Peyer's patch (tissue), 4 donors: ENCODE measurements at regions not wholly inside any gene's neighbourhood (a gene's known extent, or its start where the extent isn't known, plus 50 kb on each side); places are given as distances from the start of the nearest gene placed in this dataset.

Source experiments
- DNase-seq, 3 donors: peaks; one replicate each; pipeline ENCODE4 v3.0.0-alpha.2; 2017 to 2019
- H3K27ac ChIP-seq, 4 donors: fragments of 200-600 bp; sonication (generic); one replicate each; pipeline ENCODE4 v1.5.1; 2016 to 2019
- H3K27me3 ChIP-seq, 2 donors: fragments of 200-600 bp; sonication (generic); one replicate each; pipeline ENCODE4 v1.5.1; 2019
- H3K36me3 ChIP-seq, 3 donors: fragments of 200-600 bp; sonication (generic); one replicate each; pipeline ENCODE4 v1.5.1; 2016 to 2019
- H3K4me1 ChIP-seq, 4 donors: fragments of 200-600 bp; sonication (generic); one replicate each; pipeline ENCODE4 v1.5.1; 2016 to 2019
- H3K4me3 ChIP-seq, 4 donors: fragments of 200-600 bp; sonication (generic); 1 replicate in 3 of 4; 2 replicates in 1 of 4; pipeline ENCODE4 v1.5.1; 2016 to 2019; ENCODE audit warnings: mild to moderate bottlenecking in 1 of 4
- H3K9me3 ChIP-seq, 4 donors: fragments of 200-600 bp; sonication (generic); one replicate each; pipeline ENCODE4 v1.5.1; 2016 to 2019; ENCODE audit warnings: mild to moderate bottlenecking in 1 of 4
- CTCF ChIP-seq, 6 experiments: fragments of 450-650 bp in 4 of 6; fragments of 200-600 bp in 2 of 6; sonication (generic) in 1 of 6; IDR thresholded peaks; one replicate each; pipeline ENCODE4 v1.5.1; 2017 to 2019; ENCODE audit warnings: antibody characterized with exemption in 6 of 6, mild to moderate bottlenecking in 3 of 6, moderate library complexity in 1 of 6
- POLR2A ChIP-seq, 2 donors: fragments of 450-650 bp; IDR thresholded peaks; one replicate each; pipeline ENCODE4 v1.5.1; 2017; ENCODE audit warnings: antibody characterized with exemption in 2 of 2, mild to moderate bottlenecking in 2 of 2, moderate library complexity in 2 of 2

- TF ChIP-seq POLR2A (IDR thresholded peaks at IDR 0.05) (no peak), CTCF (IDR thresholded peaks at IDR 0.05) (no peak)
- H3K4me1 ChIP-seq: no peaks in the 10 kb centered on the region
- DNase-seq: no peak
- H3K27me3 ChIP-seq: no peaks in the 10 kb centered on the region
- H3K36me3 ChIP-seq: no peaks in the 10 kb centered on the region
- H3K27ac ChIP-seq: no peak overlapping the region
- H3K9me3 ChIP-seq: no peaks in the 10 kb centered on the region
- H3K4me3 ChIP-seq: no peak overlapping the region
These were observed 1409.4 kb downstream of the MRPL39 start for GRCh38 chr21:24197923-24198322.

- TF ChIP-seq POLR2A (IDR thresholded peaks at IDR 0.05): no peak
- TF ChIP-seq CTCF (IDR thresholded peaks at IDR 0.05): no peak
- DNase-seq: no peak
- Histone ChIP-seq H3K4me3 (no peak overlapping the region), H3K27me3 (no peaks in the 10 kb centered on the region), H3K36me3 (no peaks in the 10 kb centered on the region), H3K4me1 (no peaks in the 10 kb centered on the region), H3K9me3 (no peaks in the 10 kb centered on the region), H3K27ac (no peak overlapping the region)
These were observed 1410.1 kb downstream of the MRPL39 start for GRCh38 chr21:24197132-24197643.

- Histone ChIP-seq H3K36me3 (no peaks in the 10 kb centered on the region), H3K27ac (no peak overlapping the region), H3K27me3 (no peaks in the 10 kb centered on the region), H3K4me1 (no peaks in the 10 kb centered on the region), H3K4me3 (no peak overlapping the region), H3K9me3 (no peaks in the 10 kb centered on the region)
- DNase-seq: no peak
- TF ChIP-seq CTCF (IDR thresholded peaks at IDR 0.05) (no peak), POLR2A (IDR thresholded peaks at IDR 0.05) (no peak)
These were observed 1418.8 kb downstream of the MRPL39 start for GRCh38 chr21:24188506-24188905.

- Histone ChIP-seq H3K36me3 (no peaks in the 10 kb centered on the region), H3K4me1 (no peaks in the 10 kb centered on the region), H3K4me3 (no peak overlapping the region), H3K27ac (no peak overlapping the region), H3K27me3 (no peaks in the 10 kb centered on the region), H3K9me3 (no peaks in the 10 kb centered on the region)
- TF ChIP-seq POLR2A (IDR thresholded peaks at IDR 0.05): no peak
- no peak for TF ChIP-seq CTCF (IDR thresholded peaks at IDR 0.05)
- no peak for DNase-seq
These were observed 1424.2 kb downstream of the MRPL39 start for GRCh38 chr21:24183077-24183476.

- TF ChIP-seq POLR2A (IDR thresholded peaks at IDR 0.05) (no peak), CTCF (IDR thresholded peaks at IDR 0.05) (no peak)
These were observed 1428.2 kb downstream of the MRPL39 start for GRCh38 chr21:24179110-24179509.

GRCh38 chr21:24175106-24175505 lies 1432.2 kb downstream of the MRPL39 start:
- H3K36me3 ChIP-seq: no peaks in the 10 kb centered on the region
- TF ChIP-seq POLR2A (IDR thresholded peaks at IDR 0.05) (no peak), CTCF (IDR thresholded peaks at IDR 0.05) (no peak)
- H3K27ac ChIP-seq: no peak overlapping the region
- no peak overlapping the region for H3K4me3 ChIP-seq
- no peaks in the 10 kb centered on the region for H3K9me3 ChIP-seq
- no peaks in the 10 kb centered on the region for H3K4me1 ChIP-seq
- no peaks in the 10 kb centered on the region for H3K27me3 ChIP-seq
- no peak for DNase-seq

More at GRCh38 chr21:24179110-24179509, 1428.2 kb downstream of the MRPL39 start:
- no peak for DNase-seq
- Histone ChIP-seq H3K9me3 (no peaks in the 10 kb centered on the region), H3K27me3 (no peaks in the 10 kb centered on the region), H3K27ac (no peak overlapping the region), H3K4me3 (no peak overlapping the region), H3K4me1 (no peaks in the 10 kb centered on the region), H3K36me3 (no peaks in the 10 kb centered on the region)
